Osteocyte (in vitro differentiated cells): ENCODE measurements at regions not wholly inside any gene's neighbourhood (a gene's known extent, or its start where the extent isn't known, plus 50 kb on each side); places are given as distances from the start of the nearest gene placed in this dataset.

Experiments used
- DNase-seq: peaks from one replicate; pipeline ENCODE4 v3.0.0; 2021; ENCODE audit warnings: mixed read lengths; ENCODE audit not compliant: unreplicated experiment; ENCODE audit errors: extremely low spot score
- H3K27ac Mint-ChIP-seq: one replicate; pipeline ENCODE4 v1.8.0; 2021; ENCODE audit warnings: mild to moderate bottlenecking, mixed read lengths; ENCODE audit not compliant: unreplicated experiment
- H3K27me3 Mint-ChIP-seq: one replicate; pipeline ENCODE4 v1.8.0; 2021; ENCODE audit warnings: mixed read lengths; ENCODE audit not compliant: unreplicated experiment
- H3K36me3 Mint-ChIP-seq: one replicate; pipeline ENCODE4 v1.8.0; 2021; ENCODE audit warnings: mixed read lengths; ENCODE audit not compliant: unreplicated experiment
- H3K4me1 Mint-ChIP-seq: one replicate; pipeline ENCODE4 v1.8.0; 2021; ENCODE audit warnings: mixed read lengths; ENCODE audit not compliant: unreplicated experiment
- H3K4me3 Mint-ChIP-seq: one replicate; pipeline ENCODE4 v1.8.0; 2021; ENCODE audit warnings: mild to moderate bottlenecking, moderate library complexity, mixed read lengths; ENCODE audit not compliant: unreplicated experiment
- H3K9me3 Mint-ChIP-seq: one replicate; pipeline ENCODE4 v1.8.0; 2021; ENCODE audit warnings: mixed read lengths; ENCODE audit not compliant: unreplicated experiment
- TF ChIP-seq, protein P1 (sequence below): fragments of 200-600 bp; sonication (generic); IDR thresholded peaks from 2 replicates; pipeline ENCODE4 v1.5.0; 2021; ENCODE audit warnings: antibody characterized with exemption, mild to moderate bottlenecking, moderate library complexity

DNA sequence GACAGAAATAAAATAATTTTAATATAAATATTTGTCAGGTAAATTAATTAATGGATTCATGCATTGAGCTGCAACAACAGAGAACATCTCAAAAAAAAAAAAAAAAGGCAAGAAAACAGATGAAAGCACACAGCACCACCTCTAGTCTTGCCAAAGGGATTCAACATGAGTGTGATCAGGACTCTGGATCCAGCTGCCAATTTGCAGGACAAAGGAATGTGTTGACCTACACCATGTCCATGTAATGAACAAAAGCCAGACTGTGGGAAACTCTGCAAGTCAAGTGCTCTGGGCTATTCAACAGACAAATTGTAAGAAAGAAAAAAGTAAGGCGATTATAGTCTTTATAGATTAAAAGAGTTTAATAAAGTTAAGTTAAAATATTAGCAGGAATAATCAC lies 769.3 kb downstream of the TLR4 start:
- no peak overlapping the region for H3K27ac Mint-ChIP-seq
- no peaks in the 10 kb centered on the region for H3K27me3 Mint-ChIP-seq

DNA sequence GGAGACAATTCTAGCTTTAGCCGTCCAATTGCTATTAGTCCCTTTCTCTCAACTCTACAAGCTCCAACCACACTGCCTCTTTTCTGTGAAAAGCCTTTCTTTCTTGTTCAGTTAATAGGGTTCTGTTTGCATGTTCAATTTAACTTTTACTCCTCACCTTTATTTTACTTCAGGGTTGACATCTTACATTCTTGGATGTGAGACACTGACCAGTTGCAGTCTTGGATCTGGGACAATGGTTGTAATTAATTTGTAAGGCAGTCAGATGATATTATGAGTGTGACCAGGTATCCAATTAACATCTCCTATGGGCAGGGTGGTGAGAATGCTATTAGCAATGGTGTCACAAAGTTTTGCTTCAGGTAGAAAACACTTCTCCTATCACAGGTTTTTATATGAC lies 774.5 kb downstream of the TLR4 start:
- no peaks in the 10 kb centered on the region for H3K27me3 Mint-ChIP-seq
- H3K4me1 Mint-ChIP-seq: no peaks in the 10 kb centered on the region
- H3K4me3 Mint-ChIP-seq: no peak overlapping the region
- H3K9me3 Mint-ChIP-seq: no peaks in the 10 kb centered on the region
- TF ChIP-seq, protein P1, sequence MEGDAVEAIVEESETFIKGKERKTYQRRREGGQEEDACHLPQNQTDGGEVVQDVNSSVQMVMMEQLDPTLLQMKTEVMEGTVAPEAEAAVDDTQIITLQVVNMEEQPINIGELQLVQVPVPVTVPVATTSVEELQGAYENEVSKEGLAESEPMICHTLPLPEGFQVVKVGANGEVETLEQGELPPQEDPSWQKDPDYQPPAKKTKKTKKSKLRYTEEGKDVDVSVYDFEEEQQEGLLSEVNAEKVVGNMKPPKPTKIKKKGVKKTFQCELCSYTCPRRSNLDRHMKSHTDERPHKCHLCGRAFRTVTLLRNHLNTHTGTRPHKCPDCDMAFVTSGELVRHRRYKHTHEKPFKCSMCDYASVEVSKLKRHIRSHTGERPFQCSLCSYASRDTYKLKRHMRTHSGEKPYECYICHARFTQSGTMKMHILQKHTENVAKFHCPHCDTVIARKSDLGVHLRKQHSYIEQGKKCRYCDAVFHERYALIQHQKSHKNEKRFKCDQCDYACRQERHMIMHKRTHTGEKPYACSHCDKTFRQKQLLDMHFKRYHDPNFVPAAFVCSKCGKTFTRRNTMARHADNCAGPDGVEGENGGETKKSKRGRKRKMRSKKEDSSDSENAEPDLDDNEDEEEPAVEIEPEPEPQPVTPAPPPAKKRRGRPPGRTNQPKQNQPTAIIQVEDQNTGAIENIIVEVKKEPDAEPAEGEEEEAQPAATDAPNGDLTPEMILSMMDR: no peak
- no peak overlapping the region for H3K27ac Mint-ChIP-seq
- H3K36me3 Mint-ChIP-seq: no peaks in the 10 kb centered on the region
- DNase-seq: no peak

More for the DNA sequence above, 769.3 kb downstream of the TLR4 start:
- Mint-ChIP-seq H3K9me3 (no peaks in the 10 kb centered on the region), H3K4me1 (no peaks in the 10 kb centered on the region), H3K4me3 (no peak overlapping the region), H3K36me3 (no peaks in the 10 kb centered on the region)
- no peak for DNase-seq
- TF ChIP-seq, protein P1: no peak

DNA sequence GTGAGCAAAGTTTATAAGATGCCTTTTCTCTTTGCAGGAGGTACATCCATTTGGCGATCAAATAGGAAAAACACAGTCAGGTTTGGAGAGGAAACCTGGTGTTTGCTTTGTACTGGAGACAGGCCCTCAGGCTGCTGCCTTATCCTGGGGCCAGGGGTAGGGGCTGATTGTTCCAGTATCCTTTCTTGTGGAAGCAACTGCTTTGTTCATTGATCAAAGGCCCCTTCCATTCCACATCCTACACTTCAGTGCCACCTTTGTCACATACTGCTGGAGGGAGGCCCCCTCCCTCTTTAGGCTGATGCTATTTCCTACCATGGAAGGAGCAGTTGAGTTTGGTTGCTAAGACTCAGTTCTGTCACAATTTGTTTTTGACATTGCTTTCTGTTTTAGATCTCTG lies 778.1 kb downstream of the TLR4 start:
- DNase-seq: no peak
- Mint-ChIP-seq H3K4me1 (no peaks in the 10 kb centered on the region), H3K4me3 (no peak overlapping the region), H3K27ac (no peak overlapping the region), H3K36me3 (no peaks in the 10 kb centered on the region), H3K9me3 (no peaks in the 10 kb centered on the region), H3K27me3 (no peaks in the 10 kb centered on the region)
- TF ChIP-seq, protein P1: no peak

DNA sequence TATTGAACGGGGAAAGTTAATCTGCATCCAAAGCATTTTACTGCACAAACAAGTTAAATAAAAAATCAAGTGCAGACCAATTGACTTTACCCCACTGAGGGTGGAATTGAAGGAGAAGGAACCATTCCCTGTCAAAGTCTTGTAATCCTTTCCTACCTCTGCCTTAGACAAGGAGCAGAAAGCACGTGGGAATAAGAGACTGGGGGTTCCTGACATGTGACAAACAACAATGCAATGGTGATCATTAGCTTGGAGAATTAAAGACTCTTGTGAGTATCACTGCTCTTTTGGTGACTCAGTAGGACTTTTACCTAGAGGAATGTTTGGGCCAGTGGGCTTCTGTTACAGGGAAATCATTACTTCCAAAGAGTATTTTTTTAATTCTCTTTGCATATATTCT lies 779.5 kb downstream of the TLR4 start:
- H3K9me3 Mint-ChIP-seq: no peaks in the 10 kb centered on the region
- no peaks in the 10 kb centered on the region for H3K4me1 Mint-ChIP-seq
- H3K36me3 Mint-ChIP-seq: no peaks in the 10 kb centered on the region
- H3K4me3 Mint-ChIP-seq: no peak overlapping the region
- no peak for DNase-seq
- no peak overlapping the region for H3K27ac Mint-ChIP-seq
- H3K27me3 Mint-ChIP-seq: no peaks in the 10 kb centered on the region
- TF ChIP-seq, protein P1: no peak

DNA sequence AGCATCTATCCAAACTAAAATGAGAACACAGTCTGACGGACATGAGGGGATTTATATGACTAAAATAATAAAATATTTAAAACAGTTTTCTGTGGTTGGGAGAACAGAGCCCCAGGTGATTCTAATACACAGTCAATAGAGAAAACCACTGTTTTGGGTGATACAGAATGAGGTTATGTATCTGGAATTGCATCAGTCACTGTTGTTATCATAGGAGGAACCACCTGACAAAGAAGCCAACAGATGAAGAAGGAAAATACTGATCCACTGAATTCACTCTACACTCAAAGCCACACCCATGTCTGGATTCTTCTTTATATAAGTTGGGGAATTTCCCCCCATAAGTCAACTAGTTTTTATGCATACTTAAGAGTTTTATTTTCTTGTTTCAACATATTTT lies 799.0 kb downstream of the TLR4 start:
- no peak for DNase-seq
- H3K4me3 Mint-ChIP-seq: no peak overlapping the region
- H3K36me3 Mint-ChIP-seq: no peaks in the 10 kb centered on the region
- TF ChIP-seq, protein P1: no peak
- peaks cover 5% of the 10 kb centered on the region for H3K27me3 Mint-ChIP-seq
- peaks cover 6% of the 10 kb centered on the region for H3K9me3 Mint-ChIP-seq
- no peaks in the 10 kb centered on the region for H3K4me1 Mint-ChIP-seq
- no peak overlapping the region for H3K27ac Mint-ChIP-seq
